H1 (cell line): ENCODE measurements at regions not wholly inside any gene's neighbourhood (a gene's known extent, or its start where the extent isn't known, plus 50 kb on each side); places are given as distances from the start of the nearest gene placed in this dataset.

Experiments
- CTCF ChIA-PET: fragments of 300-600 bp; sonication (Branson Sonifier 250); formaldehyde crosslinking; loops from one replicate; lab custom pipeline; 2021; ENCODE audit not compliant: partially characterized antibody; lab: Charles Lee
- POLR2A ChIA-PET: fragments of 300-600 bp; sonication (Branson Sonifier 250); formaldehyde crosslinking; loops from one replicate; lab custom pipeline; 2021; ENCODE audit warnings: inconsistent platforms; ENCODE audit not compliant: partially characterized antibody; lab: Charles Lee
- DNase-seq, 2 experiments: peaks; one replicate each; pipeline versions ENCODE4 v3.0.0 to v3.0.0-alpha.2; 2010 to 2022; ENCODE audit warnings: low spot score in 2 of 2, low read depth in 1 of 2, mixed read lengths in 1 of 2
- FAIRE-seq: peaks from 2 replicates; lab custom pipeline; 2011; peaks lifted over from hg19 to GRCh38; lab: Jason Lieb, UNC
- H2AFZ ChIP-seq: 2 replicates; pipeline ENCODE4 v1.8.1; 2012; ENCODE audit warnings: low read length, inconsistent platforms
- H2AK5ac ChIP-seq: 2 replicates; pipeline ENCODE4 v1.6.1; 2013; ENCODE audit warnings: low read depth, low read length
- H2BK120ac ChIP-seq: replicated peaks from 2 replicates; pipeline ENCODE3; 2013; ENCODE audit warnings: low read depth, low read length, inconsistent platforms
- H2BK12ac ChIP-seq: 2 replicates; pipeline ENCODE4 v1.6.1; 2013; ENCODE audit warnings: low read depth, low read length
- H2BK15ac ChIP-seq: 2 replicates; pipeline ENCODE4 v1.6.1; 2013; ENCODE audit warnings: low read length
- H2BK20ac ChIP-seq: 2 replicates; pipeline ENCODE4 v1.6.1; 2013; ENCODE audit warnings: low read length
- H2BK5ac ChIP-seq: 2 replicates; pipeline ENCODE4 v1.6.1; 2013; ENCODE audit warnings: low read depth, low read length
- H3K14ac ChIP-seq: 2 replicates; pipeline ENCODE4 v1.6.1; 2013; ENCODE audit warnings: inconsistent platforms; ENCODE audit not compliant: insufficient read length
- H3K18ac ChIP-seq: 2 replicates; pipeline ENCODE4 v1.6.1; 2013; ENCODE audit warnings: low read length; ENCODE audit errors: extremely low read depth
- H3K23ac ChIP-seq: 2 replicates; pipeline ENCODE4 v1.6.1; 2013; ENCODE audit warnings: inconsistent platforms; ENCODE audit not compliant: insufficient read length
- H3K23me2 ChIP-seq: 2 replicates; pipeline ENCODE4 v1.6.1; 2013; ENCODE audit warnings: low read depth, low read length
- H3K27ac ChIP-seq: 2 replicates; pipeline ENCODE4 v1.6.1; 2011; ENCODE audit warnings: low read depth, low read length, inconsistent platforms
- H3K27me3 ChIP-seq, 4 experiments: replicated peaks in 1 of 4; 1 replicate in 1 of 4; 2 replicates in 3 of 4; pipeline versions ENCODE4 v1.6.1 to v1.8.1; 2011 to 2013; ENCODE audit warnings: low read length in 3 of 4, mild to moderate bottlenecking in 3 of 4, inconsistent platforms in 2 of 4, mixed read lengths in 2 of 4, moderate library complexity in 1 of 4; ENCODE audit not compliant: control insufficient read depth in 3 of 4, insufficient read depth in 3 of 4; ENCODE audit errors: extremely low read depth in 1 of 4
- H3K36me3 ChIP-seq, 4 experiments: 2 replicates each; pipeline versions ENCODE4 v1.6.1 to v1.8.1; 2011 to 2013; ENCODE audit warnings: mild to moderate bottlenecking in 4 of 4, low read length in 3 of 4, moderate library complexity in 2 of 4, control low read depth in 1 of 4, inconsistent platforms in 1 of 4; ENCODE audit not compliant: insufficient read depth in 4 of 4, control insufficient read depth in 2 of 4
- H3K4ac ChIP-seq: replicated peaks from 2 replicates; pipeline ENCODE3; 2013; ENCODE audit warnings: low read length, low read depth, mixed read lengths, inconsistent platforms; ENCODE audit not compliant: insufficient read length
- H3K4me1 ChIP-seq, 4 experiments: replicated peaks in 1 of 4; 1 replicate in 1 of 4; 2 replicates in 3 of 4; pipeline versions ENCODE4 v1.6.1 to v1.8.1; 2011 to 2013; ENCODE audit warnings: low read length in 3 of 4, inconsistent platforms in 2 of 4, mixed read lengths in 1 of 4; ENCODE audit not compliant: insufficient read depth in 4 of 4, control insufficient read depth in 3 of 4
- H3K4me2 ChIP-seq, 2 experiments: 2 replicates each; pipeline versions ENCODE4 v1.6.1 to v1.8.1; 2011 to 2013; ENCODE audit warnings: low read depth in 2 of 2, low read length in 2 of 2, control low read depth in 1 of 2, inconsistent platforms in 1 of 2, mild to moderate bottlenecking in 1 of 2; ENCODE audit not compliant: insufficient read depth in 1 of 2
- H3K4me3 ChIP-seq, 4 experiments: fragments of 200-600, 300-600 bp in 1 of 4; sonication (generic), shearing (Covaris generic), sonication (Bioruptor Twin) in 1 of 4; 2 replicates each; pipeline versions ENCODE4 v1.5.1 to v1.8.1; 2011 to 2016; ENCODE audit warnings: low read length in 4 of 4, low read depth in 3 of 4, control low read depth in 2 of 4, inconsistent platforms in 2 of 4, mild to moderate bottlenecking in 2 of 4, mixed read lengths in 1 of 4, moderate library complexity in 1 of 4; ENCODE audit not compliant: insufficient read depth in 2 of 4; ENCODE audit errors: extremely low read depth in 1 of 4
- H3K56ac ChIP-seq: replicated peaks from 2 replicates; pipeline ENCODE3; 2013; ENCODE audit warnings: low read depth, mild to moderate bottlenecking, mixed read lengths, low read length, inconsistent platforms; ENCODE audit not compliant: insufficient read length
- H3K79me1 ChIP-seq: 2 replicates; pipeline ENCODE4 v1.6.1; 2013; ENCODE audit warnings: low read depth, low read length, control low read depth
- H3K79me2 ChIP-seq, 2 experiments: 2 replicates each; pipeline versions ENCODE4 v1.6.1 to v1.8.1; 2012 to 2013; ENCODE audit warnings: low read length in 2 of 2, mild to moderate bottlenecking in 2 of 2, inconsistent platforms in 1 of 2; ENCODE audit not compliant: insufficient read depth in 2 of 2, control insufficient read depth in 1 of 2
- H3K9ac ChIP-seq, 4 experiments: replicated peaks in 1 of 4; 1 replicate in 1 of 4; 2 replicates in 3 of 4; pipeline versions ENCODE4 v1.6.1 to v1.8.1; 2011 to 2013; ENCODE audit warnings: low read depth in 3 of 4, low read length in 3 of 4, control low read depth in 2 of 4, mild to moderate bottlenecking in 2 of 4, moderate library complexity in 2 of 4, inconsistent platforms in 1 of 4; ENCODE audit errors: extremely low read depth in 1 of 4
- H3K9me3 ChIP-seq, 2 experiments: 2 replicates each; pipeline versions ENCODE4 v1.6.1 to v1.8.1; 2012 to 2013; ENCODE audit warnings: mild to moderate bottlenecking in 2 of 2, moderate library complexity in 2 of 2, control low read depth in 1 of 2, inconsistent platforms in 1 of 2, low read depth in 1 of 2, low read length in 1 of 2, mixed read lengths in 1 of 2; ENCODE audit not compliant: insufficient read depth in 2 of 2
- H4K20me1 ChIP-seq, 2 experiments: replicated peaks in 1 of 2; 2 replicates each; pipeline versions ENCODE3 to v1.8.1; 2011 to 2013; ENCODE audit warnings: inconsistent platforms in 2 of 2, low read length in 2 of 2, mild to moderate bottlenecking in 1 of 2; ENCODE audit not compliant: insufficient read depth in 2 of 2, control insufficient read depth in 1 of 2
- H4K5ac ChIP-seq: 2 replicates; pipeline ENCODE4 v1.6.1; 2013; ENCODE audit warnings: low read length, low read depth, mixed read lengths, inconsistent platforms; ENCODE audit not compliant: insufficient read length
- H4K8ac ChIP-seq: 2 replicates; pipeline ENCODE4 v1.8.0; 2013; ENCODE audit warnings: mild to moderate bottlenecking, moderate library complexity, low read length, inconsistent platforms; ENCODE audit not compliant: insufficient read depth; ENCODE audit errors: extremely low read depth
- H4K91ac ChIP-seq: replicated peaks from 2 replicates; pipeline ENCODE3; 2013; ENCODE audit warnings: low read length, mixed read lengths, inconsistent platforms; ENCODE audit not compliant: insufficient read length
- BRCA1 ChIP-seq: IDR thresholded peaks from 2 replicates; pipeline ENCODE4 v1.6.1; 2012; ENCODE audit warnings: low read depth, low read length, improper control_type of control experiment
- CBX8 ChIP-seq: fragments of 300-800, 300-1000 bp; sonication (generic); IDR thresholded peaks from 2 replicates; pipeline ENCODE4 v1.7.1; 2016; ENCODE audit warnings: low read depth, low read length, borderline replicate concordance
- EZH2 ChIP-seq: fragments of 200-600 bp; sonication (generic); IDR thresholded peaks from 2 replicates; pipeline ENCODE4 v1.7.1; 2012; ENCODE audit warnings: low read depth, mild to moderate bottlenecking, moderate library complexity, low read length, inconsistent platforms; ENCODE audit not compliant: severe bottlenecking
- FOSL1 ChIP-seq: IDR thresholded peaks from 2 replicates; pipeline ENCODE4 v1.6.1; 2011; ENCODE audit warnings: mild to moderate bottlenecking, low read depth, low read length, moderate library complexity; ENCODE audit not compliant: insufficient read depth
- GABPA ChIP-seq: IDR thresholded peaks from 2 replicates; pipeline ENCODE4 v1.6.1; 2011; ENCODE audit warnings: mild to moderate bottlenecking, low read length, moderate library complexity, borderline replicate concordance; ENCODE audit not compliant: insufficient read depth
- PHF8 ChIP-seq: fragments of 200-600 bp; sonication (generic); conservative IDR thresholded peaks from 2 replicates; pipeline ENCODE4 v1.7.1; 2012; ENCODE audit warnings: low read depth, mild to moderate bottlenecking, inconsistent platforms, low read length, moderate library complexity
- RBBP5 ChIP-seq: IDR thresholded peaks from 2 replicates; pipeline ENCODE4 v1.7.1; 2012; ENCODE audit warnings: low read depth, mild to moderate bottlenecking, inconsistent platforms, low read length, moderate library complexity, borderline replicate concordance
- SP2 ChIP-seq: IDR thresholded peaks from 2 replicates; pipeline ENCODE4 v1.6.1; 2012; ENCODE audit warnings: mild to moderate bottlenecking, low read length, inconsistent platforms
- SRF ChIP-seq: IDR thresholded peaks from 2 replicates; pipeline ENCODE4 v1.6.1; 2011; ENCODE audit warnings: mild to moderate bottlenecking, low read depth, low read length, moderate library complexity
- TEAD4 ChIP-seq: IDR thresholded peaks from 2 replicates; pipeline ENCODE4 v1.6.1; 2012; ENCODE audit warnings: low read depth, low read length, inconsistent platforms, mixed read lengths
- YY1 ChIP-seq: IDR thresholded peaks from 2 replicates; pipeline ENCODE4 v1.6.1; 2011; ENCODE audit warnings: low read depth, mild to moderate bottlenecking, low read length
- WGBS, 2 experiments: shearing (Covaris generic) in 1 of 2; methylation state at CpG; one replicate each; pipeline versions ENCODE4 v1.1.6 to v1.1.7; 2013 to 2015; ENCODE audit warnings: low lambda C conversion rate in 2 of 2, mixed read lengths in 2 of 2, inconsistent platforms in 1 of 2, low coverage in 1 of 2, missing lambda C conversion rate in 1 of 2; ENCODE audit not compliant: insufficient replicate concordance in 2 of 2, insufficient coverage in 1 of 2, insufficient read length in 1 of 2; ENCODE audit errors: extremely low coverage in 1 of 2, missing lambda C conversion rate in 1 of 2; 5-methylcytosine and 5-hydroxymethylcytosine counted together
- TF ChIP-seq, protein P1 (sequence below): IDR thresholded peaks from 2 replicates; pipeline ENCODE4 v1.6.1; 2012; ENCODE audit warnings: low read length, inconsistent platforms

DNA sequence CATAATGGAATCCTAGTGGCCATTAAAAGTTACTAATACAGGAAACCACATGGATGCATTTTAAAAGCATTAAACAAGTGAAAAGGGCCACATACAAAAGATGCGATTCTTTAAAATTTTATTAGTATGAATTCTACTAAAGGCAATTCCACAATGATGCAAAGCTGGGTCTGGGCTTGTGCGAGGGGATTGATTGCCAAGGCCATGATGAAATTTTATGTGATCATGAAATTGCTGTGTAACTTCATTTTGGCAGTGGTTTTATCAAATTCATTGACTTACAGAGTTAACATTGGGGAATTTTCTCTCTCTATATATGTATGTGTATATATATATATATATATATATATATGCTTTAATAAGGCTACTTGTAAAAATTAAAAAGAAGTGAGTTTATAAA lies 1142.5 kb upstream of the IGFBP7 start:
- FAIRE-seq, result no peak
- no peaks in the 10 kb centered on the region for H3K79me1 ChIP-seq
- CTCF ChIA-PET, result interaction anchor here (0.6 to 0.7 kb wide), 2 partner anchors 11 to 342 kb away, joined by 3 read pairs; no protein-coding TSS in a partner anchor

More for the DNA sequence above, 1142.5 kb upstream of the IGFBP7 start:
- Histone ChIP-seq H2BK12ac (no peak overlapping the region), H3K56ac (no peak overlapping the region), H3K27ac (no peak overlapping the region), H2BK15ac (no peak overlapping the region), H2BK20ac (no peak overlapping the region), H2AK5ac (no peak overlapping the region), H2BK120ac (no peak overlapping the region), H2BK5ac (no peak overlapping the region), H3K23ac (no peak overlapping the region), H3K4ac (no peak overlapping the region), H3K9ac (no peak overlapping the region), H3K23me2 (no peaks in the 10 kb centered on the region), H3K9me3 (no peaks in the 10 kb centered on the region; a peak in 1 of 4 replicates), H3K4me2 (no peak overlapping the region), H3K4me3 (no peak overlapping the region), H3K18ac (no peak overlapping the region), H4K5ac (no peak overlapping the region), H4K91ac (no peak overlapping the region), H3K36me3 (no peaks in the 10 kb centered on the region), H4K20me1 (no peaks in the 10 kb centered on the region), H4K8ac (no peak overlapping the region), H3K4me1 (no peaks in the 10 kb centered on the region), H3K79me2 (no peaks in the 10 kb centered on the region), H3K14ac (no peak overlapping the region), H2AFZ (no peak overlapping the region), H3K27me3 (no peaks in the 10 kb centered on the region)
- no peak for DNase-seq
- TF ChIP-seq GABPA, result no peak
- TF ChIP-seq YY1, result no peak
- TF ChIP-seq TEAD4, result no peak
- TF ChIP-seq EZH2, result no peak
- TF ChIP-seq RBBP5, result no peak
- TF ChIP-seq SP2, result no peak
- no peak for TF ChIP-seq FOSL1
- TF ChIP-seq BRCA1, result no peak
- TF ChIP-seq SRF, result no peak
- TF ChIP-seq, protein P1, sequence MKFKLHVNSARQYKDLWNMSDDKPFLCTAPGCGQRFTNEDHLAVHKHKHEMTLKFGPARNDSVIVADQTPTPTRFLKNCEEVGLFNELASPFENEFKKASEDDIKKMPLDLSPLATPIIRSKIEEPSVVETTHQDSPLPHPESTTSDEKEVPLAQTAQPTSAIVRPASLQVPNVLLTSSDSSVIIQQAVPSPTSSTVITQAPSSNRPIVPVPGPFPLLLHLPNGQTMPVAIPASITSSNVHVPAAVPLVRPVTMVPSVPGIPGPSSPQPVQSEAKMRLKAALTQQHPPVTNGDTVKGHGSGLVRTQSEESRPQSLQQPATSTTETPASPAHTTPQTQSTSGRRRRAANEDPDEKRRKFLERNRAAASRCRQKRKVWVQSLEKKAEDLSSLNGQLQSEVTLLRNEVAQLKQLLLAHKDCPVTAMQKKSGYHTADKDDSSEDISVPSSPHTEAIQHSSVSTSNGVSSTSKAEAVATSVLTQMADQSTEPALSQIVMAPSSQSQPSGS, result no peak
- TF ChIP-seq CBX8, result no peak
- no peak for TF ChIP-seq PHF8
- 98% methylated on average over 2 of the region's 2 CpGs; no CpG with 5 or more reads in 1 of the 2 experiments for WGBS, 2 experiments
- POLR2A ChIA-PET, result no interaction called here
